ENCODE measurements at regions not wholly inside any gene's neighbourhood (a gene's known extent, or its start where the extent isn't known, plus 50 kb on each side); places are given as distances from the start of the nearest gene placed in this dataset.

- no peak overlapping the region for H3K4me2 ChIP-seq
- TF ChIP-seq IRF3 (IDR thresholded peaks at IDR 0.05; ENCODE audit: low read depth, low read length): no peak
- TF ChIP-seq FOSL2 (IDR thresholded peaks at IDR 0.05; ENCODE audit: borderline replicate concordance, low read depth): no peak
- TF ChIP-seq USF1 (IDR thresholded peaks at IDR 0.05; ENCODE audit: borderline replicate concordance, low read depth): no peak
- TF ChIP-seq TAF1 (IDR thresholded peaks at IDR 0.05; ENCODE audit: borderline replicate concordance, low read depth, low read length): no peak
- TF ChIP-seq, protein P1, sequence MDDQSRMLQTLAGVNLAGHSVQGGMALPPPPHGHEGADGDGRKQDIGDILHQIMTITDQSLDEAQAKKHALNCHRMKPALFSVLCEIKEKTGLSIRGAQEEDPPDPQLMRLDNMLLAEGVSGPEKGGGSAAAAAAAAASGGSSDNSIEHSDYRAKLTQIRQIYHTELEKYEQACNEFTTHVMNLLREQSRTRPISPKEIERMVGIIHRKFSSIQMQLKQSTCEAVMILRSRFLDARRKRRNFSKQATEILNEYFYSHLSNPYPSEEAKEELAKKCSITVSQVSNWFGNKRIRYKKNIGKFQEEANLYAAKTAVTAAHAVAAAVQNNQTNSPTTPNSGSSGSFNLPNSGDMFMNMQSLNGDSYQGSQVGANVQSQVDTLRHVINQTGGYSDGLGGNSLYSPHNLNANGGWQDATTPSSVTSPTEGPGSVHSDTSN (IDR thresholded peaks at IDR 0.05): no peak
- TF ChIP-seq JUND (IDR thresholded peaks at IDR 0.05): no peak
- TF ChIP-seq GATA2 (CRISPR knock-in tag; IDR thresholded peaks at IDR 0.05): no peak
- no peak for TF ChIP-seq EP300 (IDR thresholded peaks at IDR 0.05; ENCODE audit: borderline replicate concordance in 1 of 2, low read depth in 1 of 2, low read length in 1 of 2)
- no peak for TF ChIP-seq RFX5 (IDR thresholded peaks at IDR 0.05; ENCODE audit: low read length)
- TF ChIP-seq RAD21 (IDR thresholded peaks at IDR 0.05; ENCODE audit: low read length): no peak
- no peak for TF ChIP-seq MXI1 (IDR thresholded peaks at IDR 0.05; ENCODE audit: low read depth, low read length)
- no peak for TF ChIP-seq SMC3 (IDR thresholded peaks at IDR 0.05; ENCODE audit: low read depth, low read length)
- TF ChIP-seq, protein P2, sequence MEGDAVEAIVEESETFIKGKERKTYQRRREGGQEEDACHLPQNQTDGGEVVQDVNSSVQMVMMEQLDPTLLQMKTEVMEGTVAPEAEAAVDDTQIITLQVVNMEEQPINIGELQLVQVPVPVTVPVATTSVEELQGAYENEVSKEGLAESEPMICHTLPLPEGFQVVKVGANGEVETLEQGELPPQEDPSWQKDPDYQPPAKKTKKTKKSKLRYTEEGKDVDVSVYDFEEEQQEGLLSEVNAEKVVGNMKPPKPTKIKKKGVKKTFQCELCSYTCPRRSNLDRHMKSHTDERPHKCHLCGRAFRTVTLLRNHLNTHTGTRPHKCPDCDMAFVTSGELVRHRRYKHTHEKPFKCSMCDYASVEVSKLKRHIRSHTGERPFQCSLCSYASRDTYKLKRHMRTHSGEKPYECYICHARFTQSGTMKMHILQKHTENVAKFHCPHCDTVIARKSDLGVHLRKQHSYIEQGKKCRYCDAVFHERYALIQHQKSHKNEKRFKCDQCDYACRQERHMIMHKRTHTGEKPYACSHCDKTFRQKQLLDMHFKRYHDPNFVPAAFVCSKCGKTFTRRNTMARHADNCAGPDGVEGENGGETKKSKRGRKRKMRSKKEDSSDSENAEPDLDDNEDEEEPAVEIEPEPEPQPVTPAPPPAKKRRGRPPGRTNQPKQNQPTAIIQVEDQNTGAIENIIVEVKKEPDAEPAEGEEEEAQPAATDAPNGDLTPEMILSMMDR (IDR thresholded peaks at IDR 0.05): no peak
- TF ChIP-seq RXRA (IDR thresholded peaks at IDR 0.05; ENCODE audit: borderline replicate concordance, low read depth): no peak
- 48% methylated on average over 11 of the region's 11 CpGs for WGBS (ENCODE audit: low lambda C conversion rate)
- no peaks in the 10 kb centered on the region; a peak in 1 of 4 replicates for H3K4me1 ChIP-seq (ENCODE audit: control insufficient read depth in 1 of 2, insufficient read depth in 2 of 2, low read depth in 1 of 2, low read length in 1 of 2)
- H3K27ac ChIP-seq (ENCODE audit: low read depth in 2 of 2, low read length in 1 of 2): no peak overlapping the region
- no peak for DNase-seq
- H3K27me3 ChIP-seq (ENCODE audit: insufficient read depth): no peaks in the 10 kb centered on the region
- H3K9me2 ChIP-seq: no peaks in the 10 kb centered on the region
- H3K4me3 ChIP-seq (ENCODE audit: low read depth in 2 of 2, low read length in 1 of 2): no peak overlapping the region
- POLR2A ChIA-PET: no interaction called here
- H4K20me1 ChIP-seq (ENCODE audit: insufficient read depth): no peaks in the 10 kb centered on the region
- no peak overlapping the region for H2AFZ ChIP-seq (ENCODE audit: low read depth)
- no peaks in the 10 kb centered on the region for H3K9me3 ChIP-seq
- H3K9ac ChIP-seq: no peak overlapping the region
- no peaks in the 10 kb centered on the region for H3K79me2 ChIP-seq (ENCODE audit: insufficient read depth)
- no peaks in the 10 kb centered on the region for H3F3A ChIP-seq (replicated peaks; ENCODE audit: insufficient read depth)
- CTCF ChIA-PET: interaction anchor here (1.4 kb wide), 1 partner anchor 13 kb away, joined by 5 read pairs; no protein-coding TSS in a partner anchor
- no peaks in the 10 kb centered on the region for H3K36me3 ChIP-seq (replicated peaks in 1 of 2; ENCODE audit: control insufficient read depth in 1 of 2, insufficient read depth in 2 of 2, low read length in 1 of 2)
Observed at GRCh38 chr2:2569306-2569705, 238.2 kb upstream of the MYT1L start.
